GM23338 (cell line): ENCODE measurements at regions not wholly inside any gene's neighbourhood (a gene's known extent, or its start where the extent isn't known, plus 50 kb on each side); places are given as distances from the start of the nearest gene placed in this dataset.

ENCODE experiments used
- ATAC-seq: fragments of 200-7000 bp; cut with Tn5 transposase; 3 replicates; pipeline ENCODE4 v1.9.1; 2020
- DNase-seq: peaks from one replicate; pipeline ENCODE4 v3.0.0-alpha.2; 2015; ENCODE audit warnings: low spot score
- H2AFZ ChIP-seq: fragments of 200-600 bp; sonication (generic); 2 replicates; pipeline ENCODE4 v1.8.0; 2016; ENCODE audit warnings: antibody characterized with exemption, mild to moderate bottlenecking, moderate library complexity
- H3F3A ChIP-seq: fragments of 200-600 bp; sonication (generic); replicated peaks from 2 replicates; pipeline ENCODE4 v1.8.0; 2017; ENCODE audit warnings: antibody characterized with exemption, mixed run types, low read depth
- H3K27ac ChIP-seq: fragments of 200-600 bp; sonication (generic); 2 replicates; pipeline ENCODE4 v1.6.1; 2016; ENCODE audit warnings: low read depth
- H3K27me3 ChIP-seq: fragments of 200-600 bp; sonication (generic); 2 replicates; pipeline ENCODE4 v1.8.0; 2016; ENCODE audit warnings: mild to moderate bottlenecking, mixed run types, moderate library complexity; ENCODE audit not compliant: insufficient read depth
- H3K36me3 ChIP-seq: fragments of 200-600 bp; sonication (generic); 2 replicates; pipeline ENCODE4 v1.8.0; 2016; ENCODE audit warnings: mild to moderate bottlenecking; ENCODE audit not compliant: insufficient read depth
- H3K4me1 ChIP-seq: fragments of 200-600 bp; sonication (generic); 2 replicates; pipeline ENCODE4 v1.8.0; 2016; ENCODE audit warnings: mild to moderate bottlenecking, moderate library complexity; ENCODE audit not compliant: insufficient read depth
- H3K4me2 ChIP-seq: fragments of 200-600 bp; sonication (generic); 2 replicates; pipeline ENCODE4 v1.7.1; 2017; ENCODE audit warnings: mixed run types
- H3K4me3 ChIP-seq: fragments of 200-600 bp; sonication (generic); 2 replicates; pipeline ENCODE4 v1.6.1; 2016; ENCODE audit warnings: mixed run types
- H3K79me2 ChIP-seq: fragments of 200-600 bp; sonication (generic); replicated peaks from 2 replicates; pipeline ENCODE4 v1.8.0; 2017; ENCODE audit warnings: mild to moderate bottlenecking; ENCODE audit not compliant: insufficient read depth
- H3K9me2 ChIP-seq: fragments of 200-600 bp; sonication (generic); 2 replicates; pipeline ENCODE4 v1.8.0; 2017; ENCODE audit not compliant: insufficient read depth
- H4K20me1 ChIP-seq: fragments of 200-600 bp; sonication (generic); replicated peaks from 2 replicates; pipeline ENCODE4 v1.8.0; 2017; ENCODE audit warnings: mild to moderate bottlenecking; ENCODE audit not compliant: insufficient read depth
- H3K27ac Mint-ChIP-seq: 2 replicates; pipeline ENCODE4 v1.8.0; 2020; ENCODE audit warnings: inconsistent platforms, mild to moderate bottlenecking, moderate library complexity, mixed read lengths
- H3K27me3 Mint-ChIP-seq: 3 replicates; pipeline ENCODE4 v1.8.0; 2022; ENCODE audit warnings: low read depth, mild to moderate bottlenecking, moderate library complexity, mixed read lengths, inconsistent platforms; ENCODE audit not compliant: insufficient read depth, poor library complexity
- H3K36me3 Mint-ChIP-seq: 3 replicates; pipeline ENCODE4 v1.8.0; 2021; ENCODE audit warnings: low read depth, mild to moderate bottlenecking, inconsistent platforms, moderate library complexity, mixed read lengths
- H3K4me1 Mint-ChIP-seq: 3 replicates; pipeline ENCODE4 v1.8.0; 2020; ENCODE audit warnings: mild to moderate bottlenecking, inconsistent platforms, mixed read lengths
- H3K4me3 Mint-ChIP-seq: 3 replicates; pipeline ENCODE4 v1.8.0; 2021; ENCODE audit warnings: moderate library complexity, mild to moderate bottlenecking, inconsistent platforms, mixed read lengths
- H3K9me3 Mint-ChIP-seq: 3 replicates; pipeline ENCODE4 v1.8.0; 2020; ENCODE audit warnings: moderate library complexity, mild to moderate bottlenecking, inconsistent platforms, mixed read lengths
- EZH2phosphoT487 ChIP-seq: fragments of 200-600 bp; sonication (generic); IDR thresholded peaks from one replicate; pipeline ENCODE4 v1.8.1; 2018; ENCODE audit warnings: antibody characterized with exemption; ENCODE audit not compliant: unreplicated experiment
- JUNB ChIP-seq: IDR thresholded peaks from one replicate; pipeline ENCODE4 v1.6.1; 2016; ENCODE audit warnings: antibody characterized with exemption; ENCODE audit not compliant: unreplicated experiment
- STAT1 ChIP-seq: IDR thresholded peaks from one replicate; pipeline ENCODE4 v1.6.1; 2016; ENCODE audit warnings: antibody characterized with exemption; ENCODE audit not compliant: unreplicated experiment
- TF ChIP-seq, protein P1 (sequence below), 2 experiments: fragments of 200-600 bp in 1 of 2; sonication (generic) in 1 of 2; conservative IDR thresholded peaks; 2 replicates each; pipeline versions ENCODE4 v1.5.1 to v1.6.1; 2016 to 2017; ENCODE audit warnings: antibody characterized with exemption in 2 of 2, low read depth in 2 of 2, mild to moderate bottlenecking in 2 of 2, moderate library complexity in 1 of 2
- TF ChIP-seq, protein P2 (sequence below): IDR thresholded peaks from 2 replicates; pipeline ENCODE4 v1.6.1; 2016; ENCODE audit warnings: antibody characterized with exemption
- TF ChIP-seq, protein P3 (sequence below): fragments of 250-450 bp; sonication (Bioruptor Pico); IDR thresholded peaks from 2 replicates; pipeline ENCODE4 v1.5.0; 2020; ENCODE audit warnings: mild to moderate bottlenecking, moderate library complexity
- TF ChIP-seq, protein P4 (sequence below): IDR thresholded peaks from one replicate; pipeline ENCODE4 v1.6.1; 2018; ENCODE audit warnings: antibody characterized with exemption; ENCODE audit not compliant: unreplicated experiment

DNA sequence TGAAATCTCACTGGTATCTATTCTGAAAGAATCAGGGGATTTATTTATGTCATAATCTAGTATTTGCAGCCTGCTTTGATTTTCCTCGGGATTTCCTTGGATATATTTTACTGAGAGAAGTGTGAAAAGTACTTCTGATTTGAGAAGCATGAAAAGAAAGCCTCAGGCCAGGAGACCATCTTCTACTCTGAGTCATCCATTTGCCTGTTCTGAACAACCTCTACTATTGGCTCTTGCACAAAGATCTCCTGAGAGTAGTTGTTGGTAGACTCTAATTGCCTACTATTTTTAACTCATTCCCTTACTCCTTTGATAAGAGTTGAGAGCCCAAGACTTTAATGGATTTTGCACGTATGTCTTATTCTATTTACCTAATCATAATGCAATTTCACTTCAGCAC is 318.9 kb downstream of the BCHE start:
- H4K20me1 ChIP-seq, result no peaks in the 10 kb centered on the region
- ATAC-seq, result no peak
- no peaks in the 10 kb centered on the region for H3K27me3 ChIP-seq
- H3K9me2 ChIP-seq, result no peaks in the 10 kb centered on the region
- no peak overlapping the region for H3K4me3 Mint-ChIP-seq
- H3K36me3 ChIP-seq, result no peaks in the 10 kb centered on the region
- no peak overlapping the region for H2AFZ ChIP-seq
- no peaks in the 10 kb centered on the region for H3K79me2 ChIP-seq
- no peak overlapping the region for H3K27ac ChIP-seq
- no peaks in the 10 kb centered on the region for H3K4me1 ChIP-seq
- H3K4me1 Mint-ChIP-seq, result no peaks in the 10 kb centered on the region
- no peaks in the 10 kb centered on the region for H3K27me3 Mint-ChIP-seq
- no peaks in the 10 kb centered on the region for H3F3A ChIP-seq
- H3K4me3 ChIP-seq, result no peak overlapping the region
- no peak for TF ChIP-seq EZH2phosphoT487
- TF ChIP-seq, protein P1, sequence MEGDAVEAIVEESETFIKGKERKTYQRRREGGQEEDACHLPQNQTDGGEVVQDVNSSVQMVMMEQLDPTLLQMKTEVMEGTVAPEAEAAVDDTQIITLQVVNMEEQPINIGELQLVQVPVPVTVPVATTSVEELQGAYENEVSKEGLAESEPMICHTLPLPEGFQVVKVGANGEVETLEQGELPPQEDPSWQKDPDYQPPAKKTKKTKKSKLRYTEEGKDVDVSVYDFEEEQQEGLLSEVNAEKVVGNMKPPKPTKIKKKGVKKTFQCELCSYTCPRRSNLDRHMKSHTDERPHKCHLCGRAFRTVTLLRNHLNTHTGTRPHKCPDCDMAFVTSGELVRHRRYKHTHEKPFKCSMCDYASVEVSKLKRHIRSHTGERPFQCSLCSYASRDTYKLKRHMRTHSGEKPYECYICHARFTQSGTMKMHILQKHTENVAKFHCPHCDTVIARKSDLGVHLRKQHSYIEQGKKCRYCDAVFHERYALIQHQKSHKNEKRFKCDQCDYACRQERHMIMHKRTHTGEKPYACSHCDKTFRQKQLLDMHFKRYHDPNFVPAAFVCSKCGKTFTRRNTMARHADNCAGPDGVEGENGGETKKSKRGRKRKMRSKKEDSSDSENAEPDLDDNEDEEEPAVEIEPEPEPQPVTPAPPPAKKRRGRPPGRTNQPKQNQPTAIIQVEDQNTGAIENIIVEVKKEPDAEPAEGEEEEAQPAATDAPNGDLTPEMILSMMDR (conservative IDR thresholded peaks at IDR 0.05; ENCODE audit: low read depth in 2 of 2), result no peak
- TF ChIP-seq, protein P2, sequence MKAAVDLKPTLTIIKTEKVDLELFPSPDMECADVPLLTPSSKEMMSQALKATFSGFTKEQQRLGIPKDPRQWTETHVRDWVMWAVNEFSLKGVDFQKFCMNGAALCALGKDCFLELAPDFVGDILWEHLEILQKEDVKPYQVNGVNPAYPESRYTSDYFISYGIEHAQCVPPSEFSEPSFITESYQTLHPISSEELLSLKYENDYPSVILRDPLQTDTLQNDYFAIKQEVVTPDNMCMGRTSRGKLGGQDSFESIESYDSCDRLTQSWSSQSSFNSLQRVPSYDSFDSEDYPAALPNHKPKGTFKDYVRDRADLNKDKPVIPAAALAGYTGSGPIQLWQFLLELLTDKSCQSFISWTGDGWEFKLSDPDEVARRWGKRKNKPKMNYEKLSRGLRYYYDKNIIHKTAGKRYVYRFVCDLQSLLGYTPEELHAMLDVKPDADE, result no peak
- H3K36me3 Mint-ChIP-seq, result no peaks in the 10 kb centered on the region
- no peaks in the 10 kb centered on the region for H3K9me3 Mint-ChIP-seq
- H3K27ac Mint-ChIP-seq, result no peak overlapping the region
- no peak overlapping the region for H3K4me2 ChIP-seq
- DNase-seq, result no peak

DNA sequence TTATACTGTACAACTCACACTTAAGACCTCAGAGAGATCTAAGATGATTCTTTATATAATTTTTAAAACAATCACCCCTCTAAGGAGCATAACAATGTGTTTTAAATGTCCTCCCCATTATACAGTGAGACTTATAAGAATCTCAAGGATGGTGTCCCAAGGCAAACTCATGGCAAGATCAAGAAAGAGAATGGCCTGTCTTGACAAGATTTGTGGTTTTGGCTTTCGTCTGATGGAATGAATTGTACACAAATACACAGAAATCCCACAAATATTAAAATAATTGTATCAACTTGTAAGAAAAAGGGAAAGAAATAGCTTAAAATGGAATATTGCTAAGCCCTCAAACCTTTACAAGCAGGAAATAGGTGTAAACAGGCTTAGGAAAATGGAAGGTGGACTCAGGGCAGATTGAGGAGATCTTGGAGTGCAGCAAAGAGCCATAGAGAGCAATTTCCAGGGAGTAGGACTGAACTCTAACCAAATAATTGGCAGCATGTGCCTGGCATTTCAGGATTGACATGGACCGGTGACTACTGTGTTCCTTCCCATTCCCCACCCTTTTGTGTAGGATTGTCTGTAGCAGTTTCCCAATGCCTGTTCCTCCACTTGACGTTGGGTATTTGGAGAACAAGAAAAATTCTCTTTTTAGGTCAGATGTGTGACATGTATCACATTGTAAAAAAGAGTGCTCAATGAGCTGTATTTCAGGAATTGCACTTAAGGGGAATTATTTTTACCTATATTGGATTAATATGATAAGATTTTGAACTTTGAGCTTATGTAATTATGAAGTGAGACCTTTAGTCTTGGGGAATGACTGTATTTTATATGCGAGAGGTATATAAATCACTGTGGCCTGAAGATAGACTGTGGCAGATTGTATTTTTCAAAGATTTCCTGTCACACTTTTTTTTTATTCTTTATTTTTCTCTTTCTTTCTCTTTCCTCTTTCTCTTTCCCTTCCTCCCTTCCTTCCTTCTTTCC is 317.8 kb upstream of the SLITRK3 start:
- Mint-ChIP-seq H3K4me1 (no peaks in the 10 kb centered on the region), H3K9me3 (no peaks in the 10 kb centered on the region), H3K4me3 (no peak overlapping the region), H3K27me3 (no peaks in the 10 kb centered on the region), H3K36me3 (no peaks in the 10 kb centered on the region), H3K27ac (no peak overlapping the region)
- Histone ChIP-seq H2AFZ (no peak overlapping the region), H3K27ac (no peak overlapping the region), H3K79me2 (no peaks in the 10 kb centered on the region), H3K4me3 (no peak overlapping the region), H4K20me1 (no peaks in the 10 kb centered on the region), H3K4me2 (no peak overlapping the region), H3K36me3 (no peaks in the 10 kb centered on the region), H3K4me1 (no peaks in the 10 kb centered on the region), H3K9me2 (0 out of 2 replicates have a peak, but pooled peaks cover 6% of the 10 kb centered on the region), H3K27me3 (no peaks in the 10 kb centered on the region), H3F3A (no peaks in the 10 kb centered on the region)
- ATAC-seq (no peak), DNase-seq (no peak)
- TF ChIP-seq STAT1, result no peak
- TF ChIP-seq, protein P3, sequence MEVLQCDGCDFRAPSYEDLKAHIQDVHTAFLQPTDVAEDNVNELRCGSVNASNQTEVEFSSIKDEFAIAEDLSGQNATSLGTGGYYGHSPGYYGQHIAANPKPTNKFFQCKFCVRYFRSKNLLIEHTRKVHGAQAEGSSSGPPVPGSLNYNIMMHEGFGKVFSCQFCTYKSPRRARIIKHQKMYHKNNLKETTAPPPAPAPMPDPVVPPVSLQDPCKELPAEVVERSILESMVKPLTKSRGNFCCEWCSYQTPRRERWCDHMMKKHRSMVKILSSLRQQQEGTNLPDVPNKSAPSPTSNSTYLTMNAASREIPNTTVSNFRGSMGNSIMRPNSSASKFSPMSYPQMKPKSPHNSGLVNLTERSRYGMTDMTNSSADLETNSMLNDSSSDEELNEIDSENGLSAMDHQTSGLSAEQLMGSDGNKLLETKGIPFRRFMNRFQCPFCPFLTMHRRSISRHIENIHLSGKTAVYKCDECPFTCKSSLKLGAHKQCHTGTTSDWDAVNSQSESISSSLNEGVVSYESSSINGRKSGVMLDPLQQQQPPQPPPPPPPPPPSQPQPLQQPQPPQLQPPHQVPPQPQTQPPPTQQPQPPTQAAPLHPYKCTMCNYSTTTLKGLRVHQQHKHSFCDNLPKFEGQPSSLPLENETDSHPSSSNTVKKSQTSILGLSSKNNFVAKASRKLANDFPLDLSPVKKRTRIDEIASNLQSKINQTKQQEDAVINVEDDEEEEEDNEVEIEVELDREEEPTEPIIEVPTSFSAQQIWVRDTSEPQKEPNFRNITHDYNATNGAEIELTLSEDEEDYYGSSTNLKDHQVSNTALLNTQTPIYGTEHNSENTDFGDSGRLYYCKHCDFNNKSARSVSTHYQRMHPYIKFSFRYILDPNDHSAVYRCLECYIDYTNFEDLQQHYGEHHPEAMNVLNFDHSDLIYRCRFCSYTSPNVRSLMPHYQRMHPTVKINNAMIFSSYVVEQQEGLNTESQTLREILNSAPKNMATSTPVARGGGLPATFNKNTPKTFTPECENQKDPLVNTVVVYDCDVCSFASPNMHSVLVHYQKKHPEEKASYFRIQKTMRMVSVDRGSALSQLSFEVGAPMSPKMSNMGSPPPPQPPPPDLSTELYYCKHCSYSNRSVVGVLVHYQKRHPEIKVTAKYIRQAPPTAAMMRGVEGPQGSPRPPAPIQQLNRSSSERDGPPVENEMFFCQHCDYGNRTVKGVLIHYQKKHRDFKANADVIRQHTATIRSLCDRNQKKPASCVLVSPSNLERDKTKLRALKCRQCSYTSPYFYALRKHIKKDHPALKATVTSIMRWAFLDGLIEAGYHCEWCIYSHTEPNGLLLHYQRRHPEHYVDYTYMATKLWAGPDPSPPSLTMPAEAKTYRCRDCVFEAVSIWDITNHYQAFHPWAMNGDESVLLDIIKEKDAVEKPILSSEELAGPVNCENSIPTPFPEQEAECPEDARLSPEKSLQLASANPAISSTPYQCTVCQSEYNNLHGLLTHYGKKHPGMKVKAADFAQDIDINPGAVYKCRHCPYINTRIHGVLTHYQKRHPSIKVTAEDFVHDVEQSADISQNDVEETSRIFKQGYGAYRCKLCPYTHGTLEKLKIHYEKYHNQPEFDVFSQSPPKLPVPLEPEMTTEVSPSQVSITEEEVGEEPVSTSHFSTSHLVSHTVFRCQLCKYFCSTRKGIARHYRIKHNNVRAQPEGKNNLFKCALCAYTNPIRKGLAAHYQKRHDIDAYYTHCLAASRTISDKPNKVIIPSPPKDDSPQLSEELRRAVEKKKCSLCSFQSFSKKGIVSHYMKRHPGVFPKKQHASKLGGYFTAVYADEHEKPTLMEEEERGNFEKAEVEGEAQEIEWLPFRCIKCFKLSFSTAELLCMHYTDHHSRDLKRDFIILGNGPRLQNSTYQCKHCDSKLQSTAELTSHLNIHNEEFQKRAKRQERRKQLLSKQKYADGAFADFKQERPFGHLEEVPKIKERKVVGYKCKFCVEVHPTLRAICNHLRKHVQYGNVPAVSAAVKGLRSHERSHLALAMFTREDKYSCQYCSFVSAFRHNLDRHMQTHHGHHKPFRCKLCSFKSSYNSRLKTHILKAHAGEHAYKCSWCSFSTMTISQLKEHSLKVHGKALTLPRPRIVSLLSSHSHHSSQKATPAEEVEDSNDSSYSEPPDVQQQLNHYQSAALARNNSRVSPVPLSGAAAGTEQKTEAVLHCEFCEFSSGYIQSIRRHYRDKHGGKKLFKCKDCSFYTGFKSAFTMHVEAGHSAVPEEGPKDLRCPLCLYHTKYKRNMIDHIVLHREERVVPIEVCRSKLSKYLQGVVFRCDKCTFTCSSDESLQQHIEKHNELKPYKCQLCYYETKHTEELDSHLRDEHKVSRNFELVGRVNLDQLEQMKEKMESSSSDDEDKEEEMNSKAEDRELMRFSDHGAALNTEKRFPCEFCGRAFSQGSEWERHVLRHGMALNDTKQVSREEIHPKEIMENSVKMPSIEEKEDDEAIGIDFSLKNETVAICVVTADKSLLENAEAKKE (CRISPR knock-in tag), result no peak
- no peak for TF ChIP-seq JUNB
- TF ChIP-seq EZH2phosphoT487, result no peak
- TF ChIP-seq, protein P4, sequence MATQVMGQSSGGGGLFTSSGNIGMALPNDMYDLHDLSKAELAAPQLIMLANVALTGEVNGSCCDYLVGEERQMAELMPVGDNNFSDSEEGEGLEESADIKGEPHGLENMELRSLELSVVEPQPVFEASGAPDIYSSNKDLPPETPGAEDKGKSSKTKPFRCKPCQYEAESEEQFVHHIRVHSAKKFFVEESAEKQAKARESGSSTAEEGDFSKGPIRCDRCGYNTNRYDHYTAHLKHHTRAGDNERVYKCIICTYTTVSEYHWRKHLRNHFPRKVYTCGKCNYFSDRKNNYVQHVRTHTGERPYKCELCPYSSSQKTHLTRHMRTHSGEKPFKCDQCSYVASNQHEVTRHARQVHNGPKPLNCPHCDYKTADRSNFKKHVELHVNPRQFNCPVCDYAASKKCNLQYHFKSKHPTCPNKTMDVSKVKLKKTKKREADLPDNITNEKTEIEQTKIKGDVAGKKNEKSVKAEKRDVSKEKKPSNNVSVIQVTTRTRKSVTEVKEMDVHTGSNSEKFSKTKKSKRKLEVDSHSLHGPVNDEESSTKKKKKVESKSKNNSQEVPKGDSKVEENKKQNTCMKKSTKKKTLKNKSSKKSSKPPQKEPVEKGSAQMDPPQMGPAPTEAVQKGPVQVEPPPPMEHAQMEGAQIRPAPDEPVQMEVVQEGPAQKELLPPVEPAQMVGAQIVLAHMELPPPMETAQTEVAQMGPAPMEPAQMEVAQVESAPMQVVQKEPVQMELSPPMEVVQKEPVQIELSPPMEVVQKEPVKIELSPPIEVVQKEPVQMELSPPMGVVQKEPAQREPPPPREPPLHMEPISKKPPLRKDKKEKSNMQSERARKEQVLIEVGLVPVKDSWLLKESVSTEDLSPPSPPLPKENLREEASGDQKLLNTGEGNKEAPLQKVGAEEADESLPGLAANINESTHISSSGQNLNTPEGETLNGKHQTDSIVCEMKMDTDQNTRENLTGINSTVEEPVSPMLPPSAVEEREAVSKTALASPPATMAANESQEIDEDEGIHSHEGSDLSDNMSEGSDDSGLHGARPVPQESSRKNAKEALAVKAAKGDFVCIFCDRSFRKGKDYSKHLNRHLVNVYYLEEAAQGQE, result no peak
